Stimulated activated CD8-positive, alpha-beta memory T cell treated with anti-CD3 and anti-CD28 coated beads, Interleukin-4, amount 100 ng/mL, for 48 hours (primary cell): ENCODE measurements at regions not wholly inside any gene's neighbourhood (a gene's known extent, or its start where the extent isn't known, plus 50 kb on each side); places are given as distances from the start of the nearest gene placed in this dataset.
"Not testable (repeated sequence)": the region's sequence is repeated elsewhere in the genome, so short reads cannot be mapped to it uniquely, and the experiment has no call there.

Source experiments
- DNase-seq: peaks from one replicate; pipeline ENCODE4 v3.0.0-alpha.2; 2020

DNA sequence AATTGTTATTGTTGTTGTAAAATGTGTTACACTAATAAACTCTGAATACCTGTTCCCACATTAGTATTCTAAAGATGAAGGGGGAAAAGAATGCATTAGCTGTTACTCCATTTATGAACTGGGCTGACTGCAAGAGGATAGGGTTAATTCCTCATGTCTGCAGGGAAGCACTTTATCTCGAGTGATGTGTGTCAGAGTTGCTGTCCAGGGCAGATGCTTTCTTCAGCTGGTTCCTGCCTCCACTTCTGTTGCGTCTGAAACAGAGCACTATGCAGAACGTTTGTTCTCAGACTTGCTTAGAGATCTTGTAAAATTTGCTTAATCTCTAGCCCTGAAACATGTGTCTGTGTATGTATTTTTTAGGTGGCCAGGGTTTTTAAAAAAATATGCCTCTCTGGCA lies 318.8 kb downstream of the SPRY2 start:
- DNase-seq, result no peak

DNA sequence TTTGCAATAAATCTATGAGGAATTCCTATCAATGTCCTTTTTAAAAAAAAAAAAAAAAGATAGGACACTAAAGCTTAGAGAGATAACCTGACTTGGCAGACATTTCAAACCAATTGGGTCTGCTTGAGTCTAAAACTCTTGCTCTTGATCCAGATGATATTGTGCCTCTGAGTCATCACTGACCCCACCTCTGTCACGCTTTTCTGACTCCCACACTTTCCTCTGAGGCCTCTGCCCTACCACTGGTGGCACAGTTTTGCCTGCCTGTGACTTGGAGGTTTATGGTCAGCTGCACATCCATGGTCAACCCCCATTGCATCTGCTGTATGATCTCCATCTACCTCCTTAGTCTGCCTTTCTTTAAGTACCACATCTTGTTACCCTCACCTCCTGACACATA lies 328.7 kb downstream of the SPRY2 start:
- DNase-seq, result no peak

DNA sequence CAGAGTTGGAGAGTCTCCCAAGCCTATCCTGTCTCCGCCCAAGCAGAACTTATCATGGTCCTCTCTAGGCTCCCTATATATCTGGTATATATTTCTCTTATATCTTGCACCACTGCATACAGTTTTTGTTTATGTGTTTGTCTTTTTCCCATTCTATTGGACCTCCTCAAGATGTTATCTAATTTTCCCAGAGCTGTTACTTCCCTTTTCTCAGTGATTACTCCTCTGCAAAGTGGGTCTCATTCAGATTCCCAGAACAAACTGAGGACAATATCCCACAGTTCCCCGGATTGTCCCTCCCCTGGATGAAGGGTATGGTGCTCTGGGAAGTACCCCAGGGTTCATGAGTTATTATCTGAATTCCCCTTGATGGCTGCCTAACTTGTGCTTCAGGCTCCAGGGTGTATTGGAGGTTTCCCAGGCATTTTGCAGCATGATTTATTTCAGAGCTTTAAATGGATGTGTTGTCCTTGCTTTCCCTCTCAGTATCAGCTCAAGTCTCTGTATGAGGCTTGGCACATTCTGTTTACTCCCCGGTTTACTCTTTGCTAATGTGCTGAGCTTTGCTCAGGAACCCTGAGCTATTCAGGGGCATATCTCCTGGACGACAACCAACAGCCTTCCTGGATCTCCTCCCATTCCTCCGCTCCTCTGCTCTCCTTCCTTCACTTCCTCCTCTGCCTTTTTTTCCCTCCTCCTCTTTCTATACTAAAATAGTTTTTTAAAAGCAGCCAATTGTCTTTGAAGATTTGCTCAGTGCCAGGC lies 329.3 kb downstream of the SPRY2 start:
- no peak for DNase-seq

DNA sequence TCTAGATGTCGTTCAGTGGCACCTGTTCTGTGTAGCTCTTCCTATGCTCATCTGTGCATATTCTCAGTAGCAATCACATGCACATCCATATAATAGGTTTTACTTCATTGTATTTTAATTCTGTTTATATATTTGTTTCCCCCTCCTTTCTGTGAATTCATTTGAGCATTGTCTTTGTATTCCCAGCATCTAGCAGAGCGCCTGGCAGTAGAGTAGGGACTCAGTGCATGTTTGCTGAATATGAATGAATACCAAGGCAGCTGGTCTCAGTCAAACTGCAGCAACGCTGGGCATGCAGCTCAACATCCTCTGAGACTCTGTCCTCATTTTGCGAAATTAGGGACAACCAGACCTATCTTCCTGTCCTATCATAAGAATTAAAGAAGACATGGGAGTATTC lies 330.1 kb downstream of the SPRY2 start:
- no peak for DNase-seq

DNA sequence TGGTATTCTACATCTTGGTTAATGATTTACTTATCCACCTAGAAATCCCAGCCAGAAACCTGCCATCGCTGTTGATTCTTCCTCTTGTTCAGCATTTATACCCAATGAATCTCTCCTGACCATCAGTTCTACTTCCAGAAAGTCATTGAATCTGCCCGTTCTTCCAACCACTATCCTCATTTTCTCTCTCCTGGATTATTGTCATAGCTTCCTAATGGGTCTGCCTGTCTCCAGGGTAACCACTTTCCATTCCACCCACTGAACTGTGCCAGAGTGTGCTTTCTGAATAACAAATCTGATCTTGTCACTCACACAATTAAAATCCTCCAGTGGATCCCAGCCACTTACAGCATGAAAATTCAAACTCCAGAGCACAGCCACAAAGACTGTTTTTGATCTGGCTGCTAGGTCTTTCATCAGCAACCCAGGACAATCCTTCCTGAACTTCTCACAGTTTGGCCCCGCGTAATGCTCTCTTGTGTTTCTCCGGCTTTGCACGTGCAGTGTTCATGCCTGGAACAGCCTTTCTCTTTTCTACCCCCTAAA lies 330.6 kb downstream of the SPRY2 start:
- DNase-seq, result no peak

DNA sequence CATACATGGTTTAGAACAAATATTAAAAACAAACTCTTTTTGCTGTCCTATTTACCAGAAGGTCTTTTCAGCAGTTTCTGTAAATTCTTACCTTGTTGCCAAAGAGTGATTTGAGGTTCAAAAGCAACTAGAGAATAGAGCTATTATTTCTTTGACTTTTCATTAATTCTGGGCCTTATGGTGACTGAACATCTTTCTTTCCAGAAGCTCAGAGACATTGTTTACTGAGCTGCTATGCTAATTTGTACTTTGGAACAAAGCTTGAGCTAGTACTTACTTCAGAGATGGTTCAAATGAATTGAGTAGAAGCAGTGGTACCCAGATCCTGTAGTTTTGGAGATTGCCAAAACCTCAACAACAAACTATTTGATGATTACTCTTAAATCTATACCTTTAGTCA lies 331.2 kb downstream of the SPRY2 start:
- DNase-seq, result no peak

DNA sequence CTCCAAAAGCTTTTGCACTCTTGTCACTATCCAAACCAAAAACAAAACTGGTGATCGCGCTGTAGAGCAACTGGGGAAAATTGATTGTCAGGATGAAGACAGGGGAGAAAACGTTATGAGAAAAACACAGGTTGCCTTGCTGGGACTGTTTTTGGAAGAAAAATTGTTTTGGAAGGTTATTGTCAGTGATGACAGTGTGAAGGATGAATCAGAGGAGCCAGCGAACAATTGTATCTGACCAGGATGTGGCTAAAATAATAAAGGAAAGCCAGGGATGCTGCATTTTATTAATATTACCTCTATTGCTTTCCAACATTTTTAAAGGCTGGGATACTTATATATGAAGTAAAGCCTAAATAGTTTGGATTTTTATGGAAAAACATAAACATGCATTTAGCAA lies 334.0 kb downstream of the SPRY2 start:
- DNase-seq, result no peak

DNA sequence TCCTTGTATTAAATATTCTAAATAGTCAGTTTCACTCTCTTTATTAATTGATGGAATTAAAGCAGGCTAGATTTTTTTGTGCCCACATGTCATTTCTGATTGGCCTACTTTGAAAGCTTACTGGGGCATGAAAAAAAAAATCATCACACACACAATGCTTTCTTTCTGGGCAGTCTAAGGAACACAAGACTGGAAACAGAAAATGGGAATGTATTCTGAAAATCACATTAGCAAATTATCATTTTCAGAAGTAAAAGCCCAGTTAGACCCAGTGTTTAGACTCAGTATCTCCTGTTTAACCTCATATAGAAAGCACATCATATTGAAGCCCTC lies 339.4 kb downstream of the SPRY2 start:
- no peak for DNase-seq

DNA sequence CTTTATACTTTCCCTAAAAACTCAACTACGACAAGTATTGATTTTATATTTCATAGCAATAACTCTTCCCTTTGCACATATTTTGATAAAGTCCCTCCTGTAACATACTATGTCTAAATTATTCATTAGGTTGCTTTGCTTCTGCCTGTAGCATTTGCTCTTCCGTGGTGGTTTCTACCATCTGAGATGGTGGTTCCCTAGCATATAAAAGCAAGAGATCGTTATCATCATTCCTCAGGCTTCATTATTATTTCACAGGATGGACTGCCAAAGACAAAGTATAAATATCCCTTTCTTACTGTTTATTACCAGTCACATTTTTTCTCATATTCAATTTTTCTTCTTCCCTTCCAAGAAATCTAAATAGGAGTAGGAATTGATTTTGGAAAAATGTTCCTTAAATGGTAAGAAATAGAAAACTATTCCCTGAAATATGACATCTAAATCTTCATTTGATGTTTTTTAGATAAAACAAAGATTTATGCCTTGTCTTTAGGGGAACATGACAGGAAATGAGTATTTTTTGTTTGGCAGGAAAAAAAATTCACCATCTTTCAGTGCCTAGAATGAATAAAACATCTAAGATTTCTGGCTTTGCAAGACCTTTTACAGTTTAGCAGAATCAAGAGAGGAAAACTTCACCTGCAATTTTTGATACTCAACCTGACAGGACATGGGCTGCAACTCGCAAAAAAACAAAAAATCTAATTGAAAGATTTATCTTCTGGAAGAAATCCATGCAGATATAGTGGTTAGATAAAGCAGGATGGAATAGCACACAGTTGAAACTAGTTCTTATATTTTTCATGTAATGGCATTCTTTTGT lies 340.0 kb downstream of the SPRY2 start:
- no peak for DNase-seq

DNA sequence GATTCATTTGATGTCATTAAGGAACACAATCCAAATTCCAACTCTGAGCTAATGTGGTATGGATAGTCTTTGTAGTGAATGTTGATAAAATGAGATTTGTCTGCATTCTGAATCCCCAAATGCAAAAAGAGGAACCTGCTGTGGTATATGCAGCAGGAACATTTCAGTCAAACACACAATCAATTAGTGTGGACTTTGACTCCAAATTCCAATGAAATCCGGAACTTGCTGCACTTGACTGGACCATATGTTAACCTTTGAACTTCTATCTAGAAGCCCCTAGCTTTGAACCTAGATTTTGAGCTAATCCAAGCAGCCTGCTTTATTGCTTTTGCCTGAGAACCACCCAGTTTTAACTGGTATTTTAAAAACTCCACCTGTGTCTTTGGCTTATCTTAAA lies 341.3 kb downstream of the SPRY2 start:
- DNase-seq, result no peak

DNA sequence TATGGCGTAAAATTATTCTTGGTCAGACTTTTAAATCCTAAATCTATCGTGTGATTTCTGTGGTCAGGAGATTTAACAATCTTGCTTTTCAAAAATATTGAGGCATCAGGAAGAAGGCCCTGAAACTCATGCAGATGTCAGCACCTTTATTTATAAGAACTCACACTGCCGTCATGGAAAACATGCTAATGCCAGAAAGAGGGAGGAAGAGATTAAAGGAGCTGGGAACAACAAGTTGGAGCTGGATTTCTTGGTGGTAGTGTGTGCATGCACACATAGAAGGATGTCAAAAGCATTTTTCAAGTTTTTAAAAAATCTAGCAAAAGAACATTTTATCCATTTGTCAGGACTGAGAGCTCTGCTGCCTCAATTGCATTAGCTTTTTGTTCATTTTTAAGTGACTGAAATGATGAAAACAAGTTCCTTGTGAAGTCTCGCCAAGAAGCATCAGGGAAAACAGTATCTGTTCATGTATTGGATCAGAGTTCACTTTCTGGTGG lies 342.5 kb downstream of the SPRY2 start:
- no peak for DNase-seq

DNA sequence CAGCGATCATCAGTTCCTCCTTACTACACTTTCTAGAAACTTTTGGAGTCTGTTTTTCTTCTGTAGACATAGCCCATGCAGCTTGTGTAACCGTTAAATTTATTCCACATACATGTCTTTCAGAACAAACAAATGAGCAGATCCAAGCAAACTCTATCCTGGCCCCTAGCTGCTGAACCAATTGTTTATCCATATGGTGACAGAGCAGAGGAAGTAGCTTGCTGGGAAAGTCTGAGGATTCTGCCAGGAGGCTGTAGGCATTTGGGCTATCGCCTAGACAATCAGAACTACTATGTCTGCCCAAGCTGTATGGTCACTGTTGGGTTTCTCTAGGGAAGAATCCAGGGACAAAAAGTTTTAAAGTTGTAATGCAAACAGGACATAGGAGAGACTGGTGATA lies 343.7 kb downstream of the SPRY2 start:
- no peak for DNase-seq

DNA sequence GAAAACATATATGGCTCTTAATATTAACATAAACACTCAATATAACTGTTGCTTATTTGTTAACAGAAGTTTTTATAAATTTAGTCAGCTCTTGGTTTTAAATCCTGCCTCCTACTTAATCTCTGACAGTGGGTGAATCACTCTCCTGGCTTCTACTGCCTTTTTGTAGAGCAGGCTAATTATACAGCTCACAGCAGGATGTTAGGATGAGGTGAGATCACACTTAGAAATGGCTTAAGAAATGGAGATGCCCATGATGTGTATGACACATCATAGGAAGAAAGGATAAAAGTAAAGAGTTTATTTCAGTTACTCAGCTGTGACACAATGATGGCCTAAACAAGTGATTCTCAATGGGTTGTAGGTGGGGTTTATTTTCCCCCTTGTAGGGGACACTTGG lies 345.6 kb downstream of the SPRY2 start:
- DNase-seq, result no peak

DNA sequence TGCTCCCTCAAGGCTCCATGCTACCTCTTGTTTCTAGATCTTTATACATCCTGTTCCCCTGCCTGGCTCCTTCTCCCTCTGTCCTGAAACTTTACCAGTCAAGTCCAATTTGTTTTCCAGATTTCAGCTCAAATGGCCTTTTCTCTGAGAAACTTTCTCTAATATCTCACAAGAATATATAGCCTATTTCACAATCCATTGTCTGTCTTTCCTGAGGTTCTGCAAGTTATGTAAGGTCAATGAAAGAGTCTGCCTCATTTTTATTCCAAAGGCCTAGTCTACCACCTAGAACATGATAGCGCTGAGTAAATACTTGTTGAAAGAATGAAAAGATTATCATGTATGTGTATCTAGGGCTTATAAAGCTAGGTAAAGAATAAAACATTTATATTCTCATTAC lies 348.8 kb downstream of the SPRY2 start:
- no peak for DNase-seq

DNA sequence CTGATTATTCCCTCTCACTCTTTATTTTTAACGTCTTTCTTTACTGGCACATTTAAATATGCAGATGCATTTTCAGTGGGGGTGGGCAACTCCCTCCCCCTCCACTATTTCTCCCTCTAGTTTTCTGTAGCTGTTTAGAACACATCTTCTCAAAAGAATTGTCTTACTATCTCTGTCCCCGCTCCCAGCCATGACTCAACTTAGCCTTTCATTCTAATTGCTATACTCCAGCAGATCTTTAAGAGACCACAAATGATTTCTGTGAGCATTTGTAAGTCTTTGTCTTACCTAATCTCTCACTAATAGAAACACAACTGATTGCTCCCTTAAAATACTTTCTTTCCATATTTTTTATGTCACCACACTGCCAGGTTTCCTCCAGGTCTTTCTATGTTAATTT lies 350.9 kb downstream of the SPRY2 start:
- DNase-seq, result no peak

DNA sequence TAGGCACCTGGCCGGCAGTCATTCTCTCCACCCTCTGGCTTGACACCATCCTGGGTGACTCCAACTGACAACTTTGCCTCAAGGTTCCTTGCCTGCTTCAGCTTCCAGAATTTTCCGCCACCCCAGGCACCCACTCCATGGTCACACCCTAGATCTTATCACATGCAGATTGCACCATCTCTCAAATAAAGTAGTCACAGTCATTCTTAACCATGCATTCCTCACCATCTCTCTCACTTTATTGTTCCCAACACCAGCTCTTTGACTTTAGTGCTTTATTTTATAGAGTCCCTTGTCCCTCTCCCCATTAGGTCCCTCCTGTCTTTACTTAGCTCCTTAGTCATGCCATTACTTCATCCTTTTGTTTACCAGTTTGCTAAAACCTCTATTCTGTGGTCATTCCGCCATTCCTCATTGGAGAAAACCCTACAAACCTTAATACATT lies 351.7 kb downstream of the SPRY2 start:
- no peak for DNase-seq

DNA sequence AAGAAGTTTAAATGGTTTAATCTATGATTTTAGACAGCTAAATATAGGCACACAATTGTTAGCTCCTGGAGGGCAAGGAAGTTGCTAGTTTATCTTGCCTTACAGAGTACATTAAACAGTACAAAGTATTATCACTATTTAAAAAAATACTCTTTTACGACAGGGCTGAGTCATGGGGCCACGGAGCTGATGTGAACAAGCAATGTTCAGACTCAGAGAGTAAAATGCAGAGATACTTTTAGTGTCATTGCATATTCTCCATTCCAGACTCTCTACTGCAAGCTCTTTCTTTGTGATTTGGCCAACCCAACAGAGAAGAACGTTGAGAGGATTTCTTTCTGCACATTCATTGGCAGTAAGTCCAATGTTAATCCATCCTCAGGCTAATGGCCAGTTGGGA lies 352.4 kb downstream of the SPRY2 start:
- no peak for DNase-seq

DNA sequence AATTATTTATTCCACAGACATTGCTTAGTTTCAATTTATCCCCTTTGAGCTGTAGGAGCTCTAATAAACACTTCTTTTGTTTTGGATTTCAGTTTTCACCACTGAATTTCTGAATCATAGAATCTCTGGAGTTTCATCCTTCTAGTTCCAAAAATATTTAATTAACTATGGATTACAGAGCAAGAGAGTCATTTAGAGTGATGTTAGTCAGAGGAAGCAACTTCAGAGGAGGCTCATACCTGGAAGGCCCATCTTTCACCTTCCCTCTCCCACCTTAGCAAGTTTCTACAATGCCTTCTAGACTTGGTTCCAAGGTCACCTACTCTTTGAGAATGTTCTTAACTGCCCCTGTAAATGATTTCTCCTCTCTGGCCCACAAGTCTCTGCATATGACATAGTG lies 353.2 kb downstream of the SPRY2 start:
- no peak for DNase-seq

DNA sequence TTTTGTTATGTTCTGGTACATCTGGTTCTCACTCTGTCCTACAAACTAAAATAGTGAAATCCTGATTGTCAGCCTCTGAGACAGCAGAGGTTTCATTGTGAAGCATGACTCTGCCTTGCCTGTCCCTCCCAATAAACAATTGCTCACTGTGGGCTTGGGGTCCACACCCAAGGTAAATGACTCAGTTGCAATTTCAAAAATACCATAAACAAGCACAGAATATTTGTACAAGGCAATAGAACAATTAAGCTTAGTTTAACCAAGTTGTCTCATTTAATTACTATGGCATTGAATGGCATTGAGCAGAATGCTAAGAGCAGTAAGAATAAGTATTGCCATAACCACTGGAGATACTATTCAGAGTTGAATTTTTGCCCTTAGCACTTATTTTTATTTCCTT lies 353.6 kb downstream of the SPRY2 start:
- DNase-seq, result no peak

DNA sequence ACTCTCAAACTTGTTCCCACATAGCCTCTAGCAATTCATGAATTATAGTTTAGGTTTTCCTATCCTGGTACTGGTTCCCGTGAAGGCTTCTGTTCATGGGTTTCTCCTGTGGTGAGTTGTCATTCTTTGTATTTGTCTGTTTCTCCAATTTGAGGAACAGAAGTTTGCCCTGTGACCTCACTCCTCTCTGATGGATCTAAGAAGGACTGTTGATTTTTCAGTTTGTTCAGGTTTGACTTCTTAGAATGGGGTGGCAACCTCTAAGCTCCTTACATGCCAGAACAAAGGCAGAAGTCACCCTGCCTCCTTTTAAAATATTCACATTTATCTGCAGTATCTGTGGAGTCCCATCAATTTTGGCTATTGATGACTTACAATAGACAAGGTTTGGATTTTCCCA lies 354.0 kb downstream of the SPRY2 start:
- no peak for DNase-seq

DNA sequence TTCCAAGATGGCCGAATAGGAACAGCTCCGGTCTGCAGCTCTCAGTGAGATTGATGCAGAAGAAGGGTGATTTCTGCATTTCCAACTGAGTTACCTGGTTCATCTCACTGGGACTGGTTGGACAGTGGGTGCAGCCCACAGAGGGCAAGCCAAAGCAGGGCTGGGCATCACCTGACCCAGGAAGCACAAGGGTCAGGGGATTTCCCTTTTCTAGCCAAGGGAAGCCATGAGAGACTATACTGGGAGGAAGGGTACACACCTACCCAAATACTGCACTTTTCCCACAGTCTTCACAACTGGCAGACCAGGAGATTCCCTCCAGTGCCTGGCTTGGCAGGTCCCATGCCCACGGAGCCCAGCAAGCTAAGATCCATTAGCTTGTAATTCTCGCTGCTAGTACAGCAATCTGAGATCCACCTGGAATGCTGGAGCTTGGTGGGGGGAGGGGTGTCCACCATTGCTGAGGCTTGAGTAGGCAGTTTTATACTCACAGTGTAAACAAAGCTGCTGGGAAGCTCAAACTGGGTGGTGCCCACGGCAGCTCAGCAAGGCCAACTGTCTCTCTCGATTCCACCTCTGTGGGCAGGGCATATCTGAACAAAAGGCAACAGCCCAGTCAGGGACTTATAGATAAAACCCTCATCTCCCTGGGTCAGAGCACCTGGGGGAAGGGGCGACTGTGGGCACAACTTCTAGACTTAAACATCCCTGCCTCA lies 365.8 kb downstream of the SPRY2 start:
- not testable (repeated sequence) for DNase-seq

DNA sequence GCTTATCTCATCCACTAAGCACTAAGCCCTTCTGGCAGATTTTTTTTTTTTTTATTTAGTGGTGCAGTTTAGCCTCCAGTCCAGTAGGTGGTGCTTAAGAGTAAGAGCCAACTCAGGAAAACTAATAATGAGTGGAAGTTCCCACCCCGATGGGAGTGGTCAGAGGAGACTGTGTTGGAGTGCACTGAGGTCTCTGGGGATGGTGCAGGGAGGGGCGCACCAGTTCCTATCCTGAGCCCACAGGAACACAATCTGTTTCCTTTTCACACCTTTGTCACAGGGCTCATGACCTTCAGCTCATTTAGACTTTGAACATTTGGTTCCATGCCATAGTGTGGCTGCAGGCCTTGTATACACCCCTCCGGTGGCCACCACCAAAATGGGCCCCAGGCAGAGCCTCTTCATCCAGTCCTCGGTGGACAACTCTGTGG lies 367.4 kb downstream of the SPRY2 start:
- no peak for DNase-seq

DNA sequence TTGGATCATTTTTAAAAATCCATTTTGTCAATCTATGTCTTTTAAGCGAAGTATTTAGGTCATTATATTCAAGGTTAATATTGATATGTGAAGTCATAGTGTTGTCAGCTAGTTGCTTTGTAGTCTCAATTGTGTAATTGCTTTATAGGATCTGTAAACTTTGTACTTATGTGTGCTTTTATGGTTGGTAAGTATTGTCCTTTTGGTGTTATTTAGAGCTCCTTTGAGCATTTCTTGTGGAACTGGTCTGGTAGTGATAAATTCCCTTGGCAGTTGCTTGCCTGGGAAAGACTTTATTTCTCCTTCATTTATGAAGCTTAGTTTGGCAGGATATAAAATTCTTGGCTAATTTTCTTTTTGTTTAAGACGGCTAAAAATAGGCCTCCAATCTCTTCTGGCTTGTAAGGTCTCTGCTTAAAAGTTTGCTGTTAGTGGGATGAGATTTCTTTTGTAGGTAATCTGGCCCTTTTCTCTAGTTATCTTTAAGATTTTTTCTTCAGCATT lies 368.8 kb downstream of the SPRY2 start:
- DNase-seq, result no peak
